SK-N-SH (cell line): ENCODE measurements at regions not wholly inside any gene's neighbourhood (a gene's known extent, or its start where the extent isn't known, plus 50 kb on each side); places are given as distances from the start of the nearest gene placed in this dataset.

ENCODE experiments used
- CTCF ChIA-PET: fragments of 300-600, 350-600 bp; formaldehyde crosslinking; extraction: SDS; loops from one replicate; lab custom pipeline; 2021; lab: Yijun Ruan, JAX
- POLR2A ChIA-PET: fragments of 350-600 bp; sonication (Branson Sonifier 250); formaldehyde crosslinking; extraction: SDS; loops from one replicate; lab custom pipeline; 2020; ENCODE audit warnings: antibody characterized with exemption, inconsistent platforms; lab: Yijun Ruan, JAX
- DNase-seq: peaks from one replicate; pipeline ENCODE4 v3.0.0; 2012
- H2AFZ ChIP-seq: fragments of 200-600 bp; sonication (generic); 2 replicates; pipeline ENCODE4 v1.8.1; 2016; ENCODE audit warnings: antibody characterized with exemption, mild to moderate bottlenecking, low read depth
- H3F3A ChIP-seq: fragments of 200-600 bp; sonication (generic); replicated peaks from 2 replicates; pipeline ENCODE3; 2016; ENCODE audit warnings: antibody characterized with exemption, mild to moderate bottlenecking; ENCODE audit not compliant: insufficient read depth
- H3K27ac ChIP-seq, 2 experiments: fragments of 200-500 bp in 1 of 2; fragments of 200-600 bp in 1 of 2; sonication (Bioruptor generic) in 1 of 2; sonication (generic), shearing (Covaris generic) in 1 of 2; 2 replicates each; pipeline versions ENCODE4 v1.5.1 to v1.6.1; 2014 to 2016; ENCODE audit warnings: low read depth in 2 of 2, inconsistent platforms in 1 of 2, low read length in 1 of 2, mild to moderate bottlenecking in 1 of 2, mixed read lengths in 1 of 2
- H3K27me3 ChIP-seq: fragments of 200-600 bp; sonication (generic), shearing (Covaris generic); 2 replicates; pipeline ENCODE4 v1.6.1; 2016; ENCODE audit warnings: mixed run types; ENCODE audit not compliant: insufficient read depth
- H3K36me3 ChIP-seq, 2 experiments: fragments of 200-500 bp in 1 of 2; fragments of 200-600 bp in 1 of 2; sonication (Bioruptor generic) in 1 of 2; sonication (generic) in 1 of 2; replicated peaks in 1 of 2; 2 replicates each; pipeline versions ENCODE3 to v1.5.1; 2014 to 2016; ENCODE audit warnings: low read length in 1 of 2, mild to moderate bottlenecking in 1 of 2; ENCODE audit not compliant: insufficient read depth in 2 of 2, control insufficient read depth in 1 of 2
- H3K4me1 ChIP-seq, 2 experiments: fragments of 200-500 bp in 1 of 2; fragments of 200-600 bp in 1 of 2; sonication (Bioruptor generic) in 1 of 2; sonication (generic), shearing (Covaris generic) in 1 of 2; 2 replicates each; pipeline versions ENCODE4 v1.5.1 to v1.6.1; 2014 to 2016; ENCODE audit warnings: low read depth in 1 of 2, low read length in 1 of 2, mixed run types in 1 of 2; ENCODE audit not compliant: insufficient read depth in 2 of 2, control insufficient read depth in 1 of 2
- H3K4me2 ChIP-seq: fragments of 200-600 bp; sonication (generic), shearing (Covaris generic); 2 replicates; pipeline ENCODE4 v1.6.1; 2017; ENCODE audit warnings: mixed run types
- H3K4me3 ChIP-seq, 2 experiments: fragments of 200-500 bp in 1 of 2; fragments of 200-600 bp in 1 of 2; sonication (Bioruptor generic) in 1 of 2; sonication (generic), shearing (Covaris generic) in 1 of 2; 2 replicates each; pipeline versions ENCODE4 v1.5.1 to v1.8.1; 2014 to 2016; ENCODE audit warnings: low read depth in 2 of 2, inconsistent platforms in 1 of 2, low read length in 1 of 2, mild to moderate bottlenecking in 1 of 2, mixed read lengths in 1 of 2, moderate library complexity in 1 of 2
- H3K79me2 ChIP-seq: fragments of 200-600 bp; sonication (generic); 2 replicates; pipeline ENCODE4 v1.8.1; 2017; ENCODE audit warnings: mild to moderate bottlenecking; ENCODE audit not compliant: insufficient read depth
- H3K9ac ChIP-seq: fragments of 200-600 bp; sonication (generic); 2 replicates; pipeline ENCODE4 v1.6.1; 2017; ENCODE audit warnings: mixed run types
- H3K9me2 ChIP-seq: fragments of 200-600 bp; sonication (generic); 2 replicates; pipeline ENCODE4 v1.6.1; 2017; ENCODE audit warnings: mixed run types
- H3K9me3 ChIP-seq: fragments of 200-600 bp; sonication (generic); 2 replicates; pipeline ENCODE4 v1.6.1; 2017; ENCODE audit warnings: mixed run types, mild to moderate bottlenecking, moderate library complexity
- H4K20me1 ChIP-seq: fragments of 200-600 bp; sonication (generic); 2 replicates; pipeline ENCODE4 v1.6.1; 2017; ENCODE audit warnings: mild to moderate bottlenecking, mixed run types; ENCODE audit not compliant: insufficient read depth
- ELF1 ChIP-seq: IDR thresholded peaks from 2 replicates; pipeline ENCODE4 v1.4.0; 2012
- EP300 ChIP-seq, 2 experiments: IDR thresholded peaks; 2 replicates each; pipeline versions ENCODE4 v1.4.0 to v1.6.1; 2012; ENCODE audit warnings: borderline replicate concordance in 1 of 2, low read depth in 1 of 2, low read length in 1 of 2
- FOXM1 ChIP-seq: IDR thresholded peaks from 2 replicates; pipeline ENCODE4 v1.4.0; 2012; ENCODE audit warnings: low read depth, mild to moderate bottlenecking
- GATA2 ChIP-seq: sonication (generic); formaldehyde crosslinking; IDR thresholded peaks from 2 replicates; pipeline ENCODE4 v1.5.0; 2020; ENCODE audit warnings: mild to moderate bottlenecking, missing genetic modification reagents
- JUND ChIP-seq: IDR thresholded peaks from 2 replicates; pipeline ENCODE4 v1.4.0; 2012
- MXI1 ChIP-seq: IDR thresholded peaks from 2 replicates; pipeline ENCODE4 v1.6.1; 2012; ENCODE audit warnings: mild to moderate bottlenecking, low read depth, low read length, improper control_type of control experiment
- NRF1 ChIP-seq: IDR thresholded peaks from 2 replicates; pipeline ENCODE4 v1.6.1; 2012; ENCODE audit warnings: low read depth, mild to moderate bottlenecking, low read length
- POLR2AphosphoS5 ChIP-seq: IDR thresholded peaks from 2 replicates; pipeline ENCODE4 v1.6.1; 2012; ENCODE audit warnings: low read depth, low read length
- RXRA ChIP-seq: IDR thresholded peaks from 2 replicates; pipeline ENCODE4 v1.4.0; 2012; ENCODE audit warnings: low read depth, mild to moderate bottlenecking, borderline replicate concordance
- SIN3A ChIP-seq: IDR thresholded peaks from 2 replicates; pipeline ENCODE4 v1.6.1; 2012; ENCODE audit warnings: low read depth, mild to moderate bottlenecking, low read length, moderate library complexity, borderline replicate concordance
- USF1 ChIP-seq: IDR thresholded peaks from 2 replicates; pipeline ENCODE4 v1.4.0; 2012; ENCODE audit warnings: low read depth, borderline replicate concordance
- USF2 ChIP-seq: fragments of 150-350 bp; IDR thresholded peaks from 2 replicates; pipeline ENCODE4 v1.6.1; 2017; ENCODE audit warnings: antibody characterized with exemption, low read length, low read depth, borderline replicate concordance
- WGBS: methylation state at CpG from one replicate; pipeline ENCODE4 v1.1.6; 2017; ENCODE audit warnings: low lambda C conversion rate; 5-methylcytosine and 5-hydroxymethylcytosine counted together
- TF ChIP-seq, protein P1 (sequence below): fragments of 200-600 bp; sonication (generic); IDR thresholded peaks from 2 replicates; pipeline ENCODE4 v1.6.1; 2017; ENCODE audit warnings: antibody characterized with exemption, mild to moderate bottlenecking, moderate library complexity
- TF ChIP-seq, protein P2 (sequence below): IDR thresholded peaks from 2 replicates; pipeline ENCODE4 v1.6.1; 2012; ENCODE audit warnings: mild to moderate bottlenecking, low read depth, low read length, moderate library complexity
- TF ChIP-seq, protein P3 (sequence below): IDR thresholded peaks from 2 replicates; pipeline ENCODE4 v1.4.0; 2012; ENCODE audit warnings: low read depth

DNA sequence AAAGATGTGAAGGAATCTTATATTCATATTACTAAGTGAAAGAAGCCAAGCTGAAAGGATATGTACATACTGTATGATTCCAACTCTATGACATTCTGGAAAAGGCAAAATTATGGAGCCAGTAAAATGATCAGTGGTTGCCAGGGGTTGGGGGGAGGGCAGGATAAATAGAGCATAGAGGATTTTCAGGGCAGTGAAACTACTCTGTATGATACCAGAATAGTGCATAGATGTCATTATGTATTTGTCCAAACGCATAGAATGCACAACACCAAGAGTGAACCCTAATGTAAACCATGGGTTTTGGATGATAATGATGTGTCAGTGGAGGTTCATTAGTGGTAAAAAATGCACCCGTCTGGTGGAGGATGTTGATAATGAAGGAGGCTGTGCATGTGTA is 71.0 kb upstream of the ZNF423 start (continued):
- TF ChIP-seq, protein P1, sequence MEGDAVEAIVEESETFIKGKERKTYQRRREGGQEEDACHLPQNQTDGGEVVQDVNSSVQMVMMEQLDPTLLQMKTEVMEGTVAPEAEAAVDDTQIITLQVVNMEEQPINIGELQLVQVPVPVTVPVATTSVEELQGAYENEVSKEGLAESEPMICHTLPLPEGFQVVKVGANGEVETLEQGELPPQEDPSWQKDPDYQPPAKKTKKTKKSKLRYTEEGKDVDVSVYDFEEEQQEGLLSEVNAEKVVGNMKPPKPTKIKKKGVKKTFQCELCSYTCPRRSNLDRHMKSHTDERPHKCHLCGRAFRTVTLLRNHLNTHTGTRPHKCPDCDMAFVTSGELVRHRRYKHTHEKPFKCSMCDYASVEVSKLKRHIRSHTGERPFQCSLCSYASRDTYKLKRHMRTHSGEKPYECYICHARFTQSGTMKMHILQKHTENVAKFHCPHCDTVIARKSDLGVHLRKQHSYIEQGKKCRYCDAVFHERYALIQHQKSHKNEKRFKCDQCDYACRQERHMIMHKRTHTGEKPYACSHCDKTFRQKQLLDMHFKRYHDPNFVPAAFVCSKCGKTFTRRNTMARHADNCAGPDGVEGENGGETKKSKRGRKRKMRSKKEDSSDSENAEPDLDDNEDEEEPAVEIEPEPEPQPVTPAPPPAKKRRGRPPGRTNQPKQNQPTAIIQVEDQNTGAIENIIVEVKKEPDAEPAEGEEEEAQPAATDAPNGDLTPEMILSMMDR: no peak
- TF ChIP-seq, protein P2, sequence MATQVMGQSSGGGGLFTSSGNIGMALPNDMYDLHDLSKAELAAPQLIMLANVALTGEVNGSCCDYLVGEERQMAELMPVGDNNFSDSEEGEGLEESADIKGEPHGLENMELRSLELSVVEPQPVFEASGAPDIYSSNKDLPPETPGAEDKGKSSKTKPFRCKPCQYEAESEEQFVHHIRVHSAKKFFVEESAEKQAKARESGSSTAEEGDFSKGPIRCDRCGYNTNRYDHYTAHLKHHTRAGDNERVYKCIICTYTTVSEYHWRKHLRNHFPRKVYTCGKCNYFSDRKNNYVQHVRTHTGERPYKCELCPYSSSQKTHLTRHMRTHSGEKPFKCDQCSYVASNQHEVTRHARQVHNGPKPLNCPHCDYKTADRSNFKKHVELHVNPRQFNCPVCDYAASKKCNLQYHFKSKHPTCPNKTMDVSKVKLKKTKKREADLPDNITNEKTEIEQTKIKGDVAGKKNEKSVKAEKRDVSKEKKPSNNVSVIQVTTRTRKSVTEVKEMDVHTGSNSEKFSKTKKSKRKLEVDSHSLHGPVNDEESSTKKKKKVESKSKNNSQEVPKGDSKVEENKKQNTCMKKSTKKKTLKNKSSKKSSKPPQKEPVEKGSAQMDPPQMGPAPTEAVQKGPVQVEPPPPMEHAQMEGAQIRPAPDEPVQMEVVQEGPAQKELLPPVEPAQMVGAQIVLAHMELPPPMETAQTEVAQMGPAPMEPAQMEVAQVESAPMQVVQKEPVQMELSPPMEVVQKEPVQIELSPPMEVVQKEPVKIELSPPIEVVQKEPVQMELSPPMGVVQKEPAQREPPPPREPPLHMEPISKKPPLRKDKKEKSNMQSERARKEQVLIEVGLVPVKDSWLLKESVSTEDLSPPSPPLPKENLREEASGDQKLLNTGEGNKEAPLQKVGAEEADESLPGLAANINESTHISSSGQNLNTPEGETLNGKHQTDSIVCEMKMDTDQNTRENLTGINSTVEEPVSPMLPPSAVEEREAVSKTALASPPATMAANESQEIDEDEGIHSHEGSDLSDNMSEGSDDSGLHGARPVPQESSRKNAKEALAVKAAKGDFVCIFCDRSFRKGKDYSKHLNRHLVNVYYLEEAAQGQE: no peak
- TF ChIP-seq, all 33 proteins: peak for 0

- H3K79me2 ChIP-seq: no peaks in the 10 kb centered on the region
- ChIA-PET POLR2A (no interaction called here), CTCF (interaction anchor here (1.2 to 1.4 kb wide), 2 partner anchors 97 to 520 kb away, joined by 3 to 4 read pairs; partner anchors contain the start of gene CNEP1R1)
- H3K27ac ChIP-seq: no peak overlapping the region
- H2AFZ ChIP-seq: no peak overlapping the region
- TF ChIP-seq, protein P3, sequence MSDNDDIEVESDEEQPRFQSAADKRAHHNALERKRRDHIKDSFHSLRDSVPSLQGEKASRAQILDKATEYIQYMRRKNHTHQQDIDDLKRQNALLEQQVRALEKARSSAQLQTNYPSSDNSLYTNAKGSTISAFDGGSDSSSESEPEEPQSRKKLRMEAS: no peak
- no peak for TF ChIP-seq FOXM1
- no peak for TF ChIP-seq ELF1
- no peak for TF ChIP-seq RXRA
- no peak for TF ChIP-seq USF2
- no peak for TF ChIP-seq GATA2 (CRISPR knock-in tag)
- TF ChIP-seq EP300 (IDR thresholded peaks at IDR 0.05; ENCODE audit: borderline replicate concordance in 1 of 2, low read depth in 1 of 2, low read length in 1 of 2): no peak
- no peak for TF ChIP-seq JUND
- no peak for TF ChIP-seq USF1
- TF ChIP-seq POLR2AphosphoS5: no peak
- no peak for TF ChIP-seq MXI1
- no peak for TF ChIP-seq NRF1
- TF ChIP-seq, protein P1: no peak
- TF ChIP-seq SIN3A: no peak
- TF ChIP-seq, protein P2: no peak
- H3K27me3 ChIP-seq: no peaks in the 10 kb centered on the region; the same call in 1 of the 2 replicates
- H3K36me3 ChIP-seq: no peaks in the 10 kb centered on the region
- H3K9me3 ChIP-seq: no peaks in the 10 kb centered on the region
- 27% methylated on average over 13 of the region's 16 CpGs for WGBS
- no peaks in the 10 kb centered on the region for H3K9me2 ChIP-seq
- no peak overlapping the region for H3K4me3 ChIP-seq
- H3K9ac ChIP-seq: no peak overlapping the region
- no peak for DNase-seq
- H3K4me2 ChIP-seq: no peak overlapping the region
- no peaks in the 10 kb centered on the region for H4K20me1 ChIP-seq
- no peaks in the 10 kb centered on the region for H3F3A ChIP-seq
- no peaks in the 10 kb centered on the region for H3K4me1 ChIP-seq
These were observed 72.5 kb upstream of the ZNF423 start for GRCh38 chr16:49928176-49929041.
